Spleen (tissue), 3 donors: ENCODE measurements at regions not wholly inside any gene's neighbourhood (a gene's known extent, or its start where the extent isn't known, plus 50 kb on each side); places are given as distances from the start of the nearest gene placed in this dataset.

Experiments used
- POLR2A ChIP-seq, 3 donors: fragments of 450-650 bp; IDR thresholded peaks; one replicate each; pipeline ENCODE4 v1.5.1; 2017; ENCODE audit warnings: antibody characterized with exemption in 3 of 3, mild to moderate bottlenecking in 1 of 3
- POLR2AphosphoS5 ChIP-seq, 3 donors: sonication (generic); formaldehyde crosslinking; IDR thresholded peaks; one replicate each; pipeline ENCODE4 v1.5.1; 2017; ENCODE audit warnings: antibody characterized with exemption in 3 of 3

- TF ChIP-seq POLR2A (IDR thresholded peaks at IDR 0.05) (no peak), POLR2AphosphoS5 (IDR thresholded peaks at IDR 0.05) (no peak)
These were observed 244.1 kb upstream of the GSE1 start for GRCh38 chr16:85369060-85369459.
